ENCODE measurements at regions not wholly inside any gene's neighbourhood (a gene's known extent, or its start where the extent isn't known, plus 50 kb on each side); places are given as distances from the start of the nearest gene placed in this dataset.

DNA sequence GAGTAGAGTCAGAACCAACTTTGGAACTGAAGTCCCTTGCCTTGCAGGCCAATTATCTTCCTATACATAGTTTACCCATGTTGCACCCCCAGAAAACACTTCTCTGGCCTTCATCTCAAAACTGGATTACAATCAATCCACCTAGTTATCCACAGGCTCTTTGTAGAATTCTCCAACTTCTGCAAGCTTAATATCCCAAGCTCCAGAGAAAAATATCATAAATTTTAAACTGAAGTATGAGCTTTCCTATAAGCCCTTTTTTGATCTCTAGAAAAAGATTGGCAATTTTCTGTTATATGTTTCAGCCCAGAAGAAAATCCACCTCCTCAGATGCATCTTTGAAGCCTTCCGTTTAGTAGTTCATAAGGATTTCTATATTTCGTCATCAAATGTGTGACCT is 553.4 kb downstream of the SNAPC1 start:
- no peaks in the 10 kb centered on the region for H3K27me3 ChIP-seq (ENCODE audit: control insufficient read depth, insufficient read depth, low read length)
- no peak overlapping the region for H3K4me3 ChIP-seq (ENCODE audit: low read length)
- H3K9me3 ChIP-seq (ENCODE audit: control insufficient read depth, low read depth, low read length), result no peaks in the 10 kb centered on the region
- H3K27ac ChIP-seq (ENCODE audit: low read length), result no peak overlapping the region
- no peak for DNase-seq
- H3K4me1 ChIP-seq (ENCODE audit: control insufficient read depth, insufficient read depth, low read length), result no peaks in the 10 kb centered on the region
- H3K36me3 ChIP-seq (ENCODE audit: control insufficient read depth, insufficient read depth, low read length), result no peaks in the 10 kb centered on the region
- WGBS (ENCODE audit: insufficient coverage, low lambda C conversion rate), result 83% methylated on average over 1 of the region's 2 CpGs

DNA sequence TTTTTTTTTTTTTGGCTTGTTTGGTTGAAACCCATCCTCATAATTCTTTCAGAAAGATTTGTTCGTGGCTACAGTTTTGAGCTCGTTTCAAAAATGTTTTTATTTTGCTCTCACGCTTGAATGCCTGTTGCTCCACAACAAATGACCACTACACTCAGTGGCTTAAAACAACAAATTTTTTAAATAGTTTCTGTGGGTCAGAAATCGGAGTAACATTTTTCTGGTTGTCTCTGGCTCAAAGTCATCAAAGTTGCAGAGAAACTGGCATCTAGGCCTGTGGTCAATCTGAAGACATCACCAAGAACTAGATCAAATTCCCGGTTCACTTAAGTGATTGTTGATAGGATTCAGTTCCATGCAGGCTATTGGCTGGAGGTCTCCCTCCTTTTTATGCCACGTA is 560.0 kb downstream of the SNAPC1 start:
- Histone ChIP-seq H3K4me1 (ENCODE audit: control insufficient read depth, insufficient read depth, low read length) (no peaks in the 10 kb centered on the region), H3K4me3 (ENCODE audit: low read length) (no peak overlapping the region), H3K9me3 (ENCODE audit: control insufficient read depth, low read depth, low read length) (no peaks in the 10 kb centered on the region), H3K27me3 (ENCODE audit: control insufficient read depth, insufficient read depth, low read length) (no peaks in the 10 kb centered on the region), H3K27ac (ENCODE audit: low read length) (no peak overlapping the region), H3K36me3 (ENCODE audit: control insufficient read depth, insufficient read depth, low read length) (no peaks in the 10 kb centered on the region)
- DNase-seq, result no peak
- 90% methylated on average over 2 of the region's 6 CpGs for WGBS (ENCODE audit: insufficient coverage, low lambda C conversion rate)

DNA sequence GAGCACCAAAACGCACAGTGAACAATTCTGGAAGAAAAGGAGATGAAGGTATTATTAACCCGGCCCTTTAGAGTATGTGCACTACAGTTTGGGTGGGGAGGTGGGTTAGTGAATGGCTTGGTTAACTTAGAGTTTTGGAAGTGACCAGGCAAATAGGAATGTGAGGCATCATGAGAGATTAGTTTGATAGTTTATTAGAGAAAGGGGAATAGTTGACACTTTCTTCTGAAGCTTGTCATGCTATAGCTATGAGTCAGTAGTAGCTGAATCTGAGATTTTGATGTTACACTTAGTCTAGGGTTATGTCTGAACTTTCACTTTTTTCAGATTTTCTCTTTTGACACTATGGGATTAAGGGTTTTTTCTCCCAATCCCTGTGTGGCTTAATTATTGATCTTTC is 567.2 kb downstream of the SNAPC1 start:
- Histone ChIP-seq H3K4me3 (ENCODE audit: low read length) (no peak overlapping the region), H3K27me3 (ENCODE audit: control insufficient read depth, insufficient read depth, low read length) (no peaks in the 10 kb centered on the region), H3K36me3 (ENCODE audit: control insufficient read depth, insufficient read depth, low read length) (no peaks in the 10 kb centered on the region), H3K4me1 (ENCODE audit: control insufficient read depth, insufficient read depth, low read length) (no peaks in the 10 kb centered on the region), H3K9me3 (ENCODE audit: control insufficient read depth, low read depth, low read length) (no peaks in the 10 kb centered on the region), H3K27ac (ENCODE audit: low read length) (no peak overlapping the region)
- DNase-seq, result no peak
- WGBS (ENCODE audit: insufficient coverage, low lambda C conversion rate), result 100% methylated on average over 1 of the region's 2 CpGs

DNA sequence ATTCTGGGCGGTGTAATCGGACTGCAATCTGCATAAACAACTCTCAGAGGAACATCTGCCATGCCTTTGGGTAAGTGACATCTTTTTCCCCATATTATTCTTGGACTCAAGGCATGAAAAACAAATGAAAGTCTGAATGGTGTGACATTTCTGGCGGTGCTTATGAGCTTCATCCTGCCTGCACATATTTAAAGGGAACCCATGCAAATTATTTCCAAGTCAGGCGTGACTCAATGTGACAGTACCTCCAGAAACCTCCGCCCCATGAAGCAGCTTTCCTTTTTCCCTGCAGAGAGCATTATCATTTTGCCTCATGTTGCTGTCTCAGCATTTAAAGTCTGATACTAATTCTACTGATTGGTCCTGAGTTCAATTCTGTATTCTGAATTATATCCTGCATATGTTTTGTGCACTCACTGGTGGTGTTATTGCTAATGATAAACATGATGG is 585.4 kb downstream of the SNAPC1 start:
- Histone ChIP-seq H3K4me3 (ENCODE audit: low read length) (no peak overlapping the region), H3K4me1 (ENCODE audit: control insufficient read depth, insufficient read depth, low read length) (no peaks in the 10 kb centered on the region), H3K9me3 (ENCODE audit: control insufficient read depth, low read depth, low read length) (no peaks in the 10 kb centered on the region), H3K27ac (ENCODE audit: low read length) (no peak overlapping the region), H3K36me3 (ENCODE audit: control insufficient read depth, insufficient read depth, low read length) (no peaks in the 10 kb centered on the region), H3K27me3 (ENCODE audit: control insufficient read depth, insufficient read depth, low read length) (no peaks in the 10 kb centered on the region)
- DNase-seq, result no peak
- WGBS (ENCODE audit: insufficient coverage, low lambda C conversion rate), result no CpG with 5 or more reads among the region's 5 CpGs

DNA sequence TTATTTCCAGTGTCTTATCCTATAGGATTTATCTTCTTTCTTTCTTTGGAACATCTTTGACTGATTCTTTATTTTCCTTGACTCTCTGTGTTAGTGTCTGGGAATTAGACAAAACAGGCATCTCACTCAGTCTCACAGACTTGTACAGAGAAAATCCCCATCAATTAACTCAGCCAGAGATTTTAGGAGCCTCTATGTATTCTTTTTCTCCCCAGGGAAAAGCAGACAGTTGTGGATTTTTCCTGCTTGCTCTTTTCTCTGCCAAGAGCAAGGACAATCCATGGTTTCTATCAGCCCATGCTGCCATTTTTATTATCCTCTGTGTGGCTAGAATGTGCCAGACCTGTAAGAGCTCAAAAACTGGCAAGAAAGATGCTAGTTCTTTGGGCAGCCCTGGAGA is 595.1 kb downstream of the SNAPC1 start:
- DNase-seq, result no peak
- H3K27me3 ChIP-seq (ENCODE audit: control insufficient read depth, insufficient read depth, low read length), result no peaks in the 10 kb centered on the region
- no peaks in the 10 kb centered on the region for H3K36me3 ChIP-seq (ENCODE audit: control insufficient read depth, insufficient read depth, low read length)
- no peak overlapping the region for H3K4me3 ChIP-seq (ENCODE audit: low read length)
- no peaks in the 10 kb centered on the region for H3K4me1 ChIP-seq (ENCODE audit: control insufficient read depth, insufficient read depth, low read length)
- no peaks in the 10 kb centered on the region for H3K9me3 ChIP-seq (ENCODE audit: control insufficient read depth, low read depth, low read length)
- H3K27ac ChIP-seq (ENCODE audit: low read length), result no peak overlapping the region

DNA sequence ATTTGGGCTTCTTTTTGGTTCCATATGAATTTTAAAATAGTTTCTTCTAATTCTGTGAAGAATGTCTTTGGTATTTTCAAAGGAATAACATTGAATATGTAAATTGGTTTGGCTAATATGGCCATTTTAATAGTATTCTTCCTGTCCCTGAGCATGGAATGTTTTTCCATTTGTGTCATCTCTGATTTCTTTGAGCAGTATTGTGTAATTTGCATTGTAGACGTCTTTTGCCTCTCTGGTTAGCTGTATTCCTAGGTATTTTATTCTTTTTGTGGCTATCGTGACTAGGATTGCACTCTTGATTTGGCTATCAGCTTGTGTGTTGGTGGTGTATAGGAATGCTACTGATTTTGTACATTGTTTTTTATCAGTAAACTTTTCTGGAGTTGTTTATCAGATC is 601.9 kb downstream of the SNAPC1 start:
- no peaks in the 10 kb centered on the region for H3K9me3 ChIP-seq (ENCODE audit: control insufficient read depth, low read depth, low read length)
- no peaks in the 10 kb centered on the region for H3K4me1 ChIP-seq (ENCODE audit: control insufficient read depth, insufficient read depth, low read length)
- no peak for DNase-seq
- H3K27me3 ChIP-seq (ENCODE audit: control insufficient read depth, insufficient read depth, low read length), result no peaks in the 10 kb centered on the region
- H3K36me3 ChIP-seq (ENCODE audit: control insufficient read depth, insufficient read depth, low read length), result no peaks in the 10 kb centered on the region
- no peak overlapping the region for H3K4me3 ChIP-seq (ENCODE audit: low read length)
- WGBS (ENCODE audit: insufficient coverage, low lambda C conversion rate), result 100% methylated on average over 1 of the region's 2 CpGs
- H3K27ac ChIP-seq (ENCODE audit: low read length), result no peak overlapping the region

DNA sequence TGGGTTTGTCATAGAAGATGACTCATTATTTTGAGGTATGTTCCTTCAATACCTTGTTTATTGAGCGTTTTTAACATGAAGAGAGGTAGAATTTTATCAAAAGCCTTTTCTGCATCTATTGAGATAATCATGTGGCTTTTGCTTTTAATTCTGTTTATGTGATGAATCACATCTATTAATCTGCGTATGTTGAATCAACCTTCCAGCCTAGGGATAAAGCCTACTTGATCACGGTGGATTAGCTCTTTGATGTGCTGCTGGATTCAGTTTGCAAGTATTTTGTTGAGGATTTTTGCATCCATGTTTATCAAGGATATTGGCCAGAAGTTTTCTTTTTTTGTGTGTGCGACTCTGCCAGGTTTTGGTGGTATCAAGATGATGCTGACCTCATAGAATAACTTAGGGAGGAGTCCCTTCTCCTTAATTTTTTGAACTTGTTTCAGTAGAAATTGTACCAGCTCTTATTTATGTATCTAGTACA is 602.6 kb downstream of the SNAPC1 start:
- DNase-seq, result no peak
- no peak overlapping the region for H3K4me3 ChIP-seq (ENCODE audit: low read length)
- H3K27ac ChIP-seq (ENCODE audit: low read length), result no peak overlapping the region
- 83% methylated on average over 2 of the region's 4 CpGs for WGBS (ENCODE audit: insufficient coverage, low lambda C conversion rate)
- H3K27me3 ChIP-seq (ENCODE audit: control insufficient read depth, insufficient read depth, low read length), result no peaks in the 10 kb centered on the region
- H3K36me3 ChIP-seq (ENCODE audit: control insufficient read depth, insufficient read depth, low read length), result no peaks in the 10 kb centered on the region
- no peaks in the 10 kb centered on the region for H3K4me1 ChIP-seq (ENCODE audit: control insufficient read depth, insufficient read depth, low read length)
- H3K9me3 ChIP-seq (ENCODE audit: control insufficient read depth, low read depth, low read length), result no peaks in the 10 kb centered on the region

DNA sequence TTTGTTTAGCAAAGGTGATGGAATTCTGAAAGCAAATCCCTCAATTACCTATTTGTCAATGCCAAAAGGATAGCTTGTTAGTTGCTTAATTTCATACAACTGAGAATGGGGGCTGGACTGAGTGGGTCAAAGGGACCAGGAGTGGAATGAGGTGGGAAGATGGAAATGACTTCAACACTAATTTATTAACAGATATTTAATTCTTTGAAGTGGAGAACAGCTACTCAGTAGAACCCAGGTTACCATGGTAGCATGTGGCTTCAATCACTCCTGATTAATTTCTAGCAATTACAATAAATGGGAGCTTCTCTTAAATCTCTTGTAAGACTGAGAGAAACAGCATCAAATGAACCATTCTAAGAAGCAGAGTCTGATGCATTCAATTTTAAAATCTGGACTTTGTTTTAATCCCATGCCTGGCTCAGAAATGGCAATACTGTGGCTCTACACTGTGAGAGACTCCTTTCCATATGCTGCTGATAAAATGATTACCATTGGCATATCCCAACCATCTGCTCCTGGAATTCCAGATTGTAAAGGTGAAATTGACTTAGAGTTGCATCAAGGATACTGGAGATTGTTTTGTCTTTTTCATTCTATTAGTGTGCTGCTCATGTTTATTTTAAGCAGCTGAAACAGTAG is 607.8 kb downstream of the SNAPC1 start:
- Histone ChIP-seq H3K27me3 (ENCODE audit: control insufficient read depth, insufficient read depth, low read length) (no peaks in the 10 kb centered on the region), H3K4me1 (ENCODE audit: control insufficient read depth, insufficient read depth, low read length) (no peaks in the 10 kb centered on the region), H3K9me3 (ENCODE audit: control insufficient read depth, low read depth, low read length) (no peaks in the 10 kb centered on the region), H3K36me3 (ENCODE audit: control insufficient read depth, insufficient read depth, low read length) (no peaks in the 10 kb centered on the region), H3K4me3 (ENCODE audit: low read length) (no peak overlapping the region), H3K27ac (ENCODE audit: low read length) (no peak overlapping the region)
- DNase-seq, result no peak

DNA sequence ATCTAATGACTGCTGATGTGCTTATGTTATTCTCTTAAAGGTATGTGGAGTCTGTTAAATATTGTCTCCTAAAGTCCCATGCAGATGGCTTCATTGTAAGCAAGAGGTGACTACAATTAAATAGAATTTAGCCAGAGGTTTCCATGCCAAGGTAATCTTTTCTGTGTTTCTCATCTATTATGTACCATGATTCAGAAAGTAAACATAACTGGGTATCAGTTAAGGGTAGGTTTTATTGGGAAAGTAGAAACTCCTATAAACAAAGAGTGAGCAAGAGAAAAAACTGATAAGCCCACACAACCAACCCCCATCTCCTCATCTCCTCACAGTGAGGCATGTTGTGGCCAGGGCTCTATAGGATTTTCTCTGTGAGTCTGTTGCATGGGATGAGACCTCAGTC is 611.7 kb downstream of the SNAPC1 start:
- Histone ChIP-seq H3K36me3 (ENCODE audit: control insufficient read depth, insufficient read depth, low read length) (no peaks in the 10 kb centered on the region), H3K4me1 (ENCODE audit: control insufficient read depth, insufficient read depth, low read length) (no peaks in the 10 kb centered on the region), H3K27me3 (ENCODE audit: control insufficient read depth, insufficient read depth, low read length) (no peaks in the 10 kb centered on the region), H3K27ac (ENCODE audit: low read length) (no peak overlapping the region), H3K9me3 (ENCODE audit: control insufficient read depth, low read depth, low read length) (no peaks in the 10 kb centered on the region), H3K4me3 (ENCODE audit: low read length) (no peak overlapping the region)
- DNase-seq, result no peak

DNA sequence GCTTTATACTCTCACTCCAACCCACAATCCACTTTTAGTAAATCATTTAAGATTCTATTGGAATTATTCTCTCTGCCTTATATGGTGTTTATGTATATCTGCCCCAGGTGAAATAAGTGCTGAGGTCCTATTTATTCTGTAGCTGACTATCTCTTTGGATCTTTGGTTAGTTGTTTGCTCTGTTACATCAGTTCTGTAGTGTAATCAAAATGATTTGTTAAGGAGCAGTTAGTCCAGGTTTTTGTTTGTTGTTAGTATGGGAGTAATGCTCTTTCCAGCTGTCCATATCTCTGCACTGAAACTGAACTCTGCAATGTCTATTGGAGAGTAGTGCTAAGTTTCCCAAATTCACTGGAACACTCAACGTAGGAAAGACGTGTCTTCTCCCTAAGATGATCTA is 615.8 kb downstream of the SNAPC1 start:
- H3K36me3 ChIP-seq (ENCODE audit: control insufficient read depth, insufficient read depth, low read length), result no peaks in the 10 kb centered on the region
- no peak for DNase-seq
- no peak overlapping the region for H3K4me3 ChIP-seq (ENCODE audit: low read length)
- WGBS (ENCODE audit: insufficient coverage, low lambda C conversion rate), result no CpG with 5 or more reads among the region's 2 CpGs
- H3K4me1 ChIP-seq (ENCODE audit: control insufficient read depth, insufficient read depth, low read length), result no peaks in the 10 kb centered on the region
- H3K27ac ChIP-seq (ENCODE audit: low read length), result no peak overlapping the region
- H3K27me3 ChIP-seq (ENCODE audit: control insufficient read depth, insufficient read depth, low read length), result no peaks in the 10 kb centered on the region
- no peaks in the 10 kb centered on the region for H3K9me3 ChIP-seq (ENCODE audit: control insufficient read depth, low read depth, low read length)

DNA sequence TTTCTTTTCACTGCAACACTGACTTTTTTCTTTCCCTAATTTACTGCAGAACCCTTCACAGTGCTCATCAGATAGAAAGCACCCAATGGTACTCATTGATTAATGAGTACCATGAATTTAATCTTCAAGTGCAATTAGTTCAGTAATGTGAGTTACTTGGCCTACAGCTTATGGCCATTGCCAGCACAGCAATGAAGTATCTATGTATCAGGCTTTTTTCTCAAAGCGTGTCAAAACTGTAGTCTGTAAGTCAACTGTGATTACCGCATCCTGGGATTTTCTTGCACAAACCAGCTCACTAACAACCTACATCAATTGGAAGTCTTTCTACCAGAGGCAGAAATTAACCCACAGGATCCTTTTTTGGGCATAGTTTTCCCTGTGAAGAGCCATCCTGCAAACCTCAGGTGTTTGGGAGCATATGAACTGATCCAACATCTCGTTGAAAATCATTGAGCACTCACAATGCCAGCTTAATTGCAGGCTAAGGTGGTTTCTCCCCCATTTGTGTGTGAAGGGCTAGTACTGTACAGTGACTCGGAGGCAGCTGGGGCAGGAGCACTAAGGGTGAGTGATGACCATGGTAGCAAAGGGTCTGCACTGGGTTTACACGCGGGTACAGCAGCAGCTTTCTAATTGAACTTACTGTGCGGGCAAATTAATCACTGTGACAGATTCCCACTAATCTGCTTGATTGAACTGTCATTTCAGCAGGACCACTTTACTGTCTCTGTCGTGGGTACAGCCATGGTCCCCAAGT is 619.3 kb downstream of the SNAPC1 start:
- no peaks in the 10 kb centered on the region for H3K27me3 ChIP-seq (ENCODE audit: control insufficient read depth, insufficient read depth, low read length)
- H3K4me3 ChIP-seq (ENCODE audit: low read length), result no peak overlapping the region
- H3K36me3 ChIP-seq (ENCODE audit: control insufficient read depth, insufficient read depth, low read length), result no peaks in the 10 kb centered on the region
- H3K27ac ChIP-seq (ENCODE audit: low read length), result no peak overlapping the region
- no CpG with 5 or more reads among the region's 8 CpGs for WGBS (ENCODE audit: insufficient coverage, low lambda C conversion rate)
- no peaks in the 10 kb centered on the region for H3K9me3 ChIP-seq (ENCODE audit: control insufficient read depth, low read depth, low read length)
- H3K4me1 ChIP-seq (ENCODE audit: control insufficient read depth, insufficient read depth, low read length), result no peaks in the 10 kb centered on the region
- no peak for DNase-seq

Data from large intestine (tissue), 3 donors.